Activated CD4-positive, alpha-beta T cell treated with anti-CD3 and anti-CD28 coated beads, Interleukin-2, amount 50 U/mL, for 1 hour (primary cell): ENCODE measurements at regions not wholly inside any gene's neighbourhood (a gene's known extent, or its start where the extent isn't known, plus 50 kb on each side); places are given as distances from the start of the nearest gene placed in this dataset.
"Not testable (repeated sequence)": the region's sequence is repeated elsewhere in the genome, so short reads cannot be mapped to it uniquely, and the experiment has no call there.

ENCODE experiments used
- DNase-seq: peaks from one replicate; pipeline ENCODE4 v3.0.0-alpha.2; 2020

GRCh38 chr5:88092358-88092757 is 176.3 kb downstream of the TMEM161B start:
- DNase-seq: no peak

DNA sequence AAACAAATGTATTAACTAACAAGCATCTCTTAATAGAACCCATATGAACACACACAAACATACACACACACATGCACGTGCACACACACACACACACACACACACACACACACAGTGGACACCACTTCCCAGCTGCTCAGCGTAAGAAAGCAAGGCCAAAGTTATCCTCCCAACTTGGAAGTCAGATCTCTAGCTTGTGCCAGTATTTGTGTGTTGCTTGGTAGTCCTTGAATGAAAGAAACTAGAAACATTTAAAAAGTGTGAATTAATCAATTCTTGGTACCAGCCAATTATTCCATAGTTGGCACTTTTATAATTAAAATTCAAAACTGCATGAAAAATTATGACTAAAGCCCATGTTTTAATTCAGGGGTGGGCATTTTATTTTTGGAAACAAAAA is 178.1 kb downstream of the TMEM161B start:
- DNase-seq: no peak

DNA sequence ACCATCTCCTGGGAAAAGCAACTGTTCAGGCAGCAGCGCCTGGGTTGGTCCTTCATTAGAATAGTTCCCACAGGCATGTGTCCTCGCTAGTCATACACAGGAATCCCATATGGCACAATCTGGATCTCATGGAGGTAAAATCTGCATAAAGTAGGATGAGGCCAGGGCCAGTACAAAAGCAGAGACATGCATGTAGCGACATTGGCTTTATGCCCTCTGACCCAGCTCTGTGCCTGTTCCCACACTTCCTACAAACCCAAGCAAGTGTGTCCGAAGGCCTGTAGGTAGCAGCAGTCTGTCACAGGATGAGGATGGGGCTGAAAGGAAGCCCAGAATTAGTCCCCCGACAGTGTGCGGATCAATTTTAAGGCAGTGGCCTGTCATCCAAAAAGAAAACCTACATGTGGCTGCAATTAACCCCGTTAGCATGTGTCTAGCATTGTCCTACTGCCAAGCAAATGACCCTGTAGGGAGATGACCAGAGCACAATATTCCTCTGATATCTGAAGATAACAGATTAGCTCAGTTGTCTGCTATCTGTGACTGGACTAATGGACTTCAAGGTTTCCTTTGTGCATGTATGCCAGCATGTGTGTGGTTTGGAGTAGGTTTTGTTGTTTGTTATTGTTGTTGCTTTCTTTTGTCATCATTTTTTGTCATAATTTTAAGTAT is 178.8 kb downstream of the TMEM161B start:
- no peak for DNase-seq

DNA sequence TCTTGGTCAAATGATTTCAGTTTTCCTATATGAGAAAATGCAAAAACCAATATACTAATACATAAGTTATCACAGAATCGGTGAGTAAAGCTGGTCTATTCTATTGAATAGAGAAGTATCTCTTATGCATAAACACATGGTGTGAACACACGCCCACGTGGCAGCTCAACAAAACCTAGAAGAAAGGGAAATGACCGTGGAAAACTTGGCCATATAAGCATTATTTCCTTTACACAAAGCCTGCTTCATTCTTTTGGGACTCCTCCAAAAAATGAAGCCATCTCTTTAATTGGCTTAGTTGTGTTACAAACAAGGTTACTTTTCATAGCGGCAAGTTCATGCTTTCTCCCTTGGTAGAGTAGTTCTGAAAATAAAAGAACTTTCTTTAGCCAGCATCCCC is 183.2 kb downstream of the TMEM161B start:
- DNase-seq: no peak

DNA sequence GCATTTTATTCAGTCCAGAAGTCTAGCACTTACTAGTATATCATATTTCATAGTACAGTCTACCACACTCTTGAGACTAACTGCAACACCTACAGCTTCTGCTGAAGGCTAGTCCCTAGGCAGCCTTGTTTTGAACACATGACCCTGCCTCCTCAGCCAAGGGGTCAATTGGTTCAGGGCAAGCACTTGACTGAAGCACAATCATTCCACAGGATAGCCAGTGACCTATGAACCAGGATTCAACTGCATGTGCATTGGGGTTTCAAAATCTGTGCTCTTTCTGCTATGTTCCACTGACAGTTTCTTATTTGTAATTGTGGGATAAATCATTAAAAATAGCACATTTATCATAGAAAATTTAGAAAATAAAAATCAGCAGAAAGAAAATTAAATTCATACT is 186.8 kb downstream of the TMEM161B start:
- DNase-seq: no peak

DNA sequence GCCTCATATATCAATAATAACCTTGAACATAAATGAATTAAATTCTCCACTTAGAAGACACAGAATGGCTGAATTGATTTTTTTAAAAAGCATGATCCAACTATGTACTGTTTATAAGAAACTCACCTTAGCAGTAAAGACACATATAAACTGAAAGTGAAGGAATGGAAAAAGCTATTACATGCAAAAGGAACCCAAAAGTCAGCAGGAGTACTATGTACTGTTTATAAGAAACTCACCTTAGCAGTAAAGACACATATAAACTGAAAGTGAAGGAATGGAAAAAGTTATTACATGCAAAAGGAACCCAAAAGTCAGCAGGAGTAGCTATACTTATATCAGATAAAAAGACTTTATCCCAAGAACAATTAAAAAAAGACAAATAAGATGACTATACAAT is 204.8 kb downstream of the TMEM161B start:
- DNase-seq: no peak

DNA sequence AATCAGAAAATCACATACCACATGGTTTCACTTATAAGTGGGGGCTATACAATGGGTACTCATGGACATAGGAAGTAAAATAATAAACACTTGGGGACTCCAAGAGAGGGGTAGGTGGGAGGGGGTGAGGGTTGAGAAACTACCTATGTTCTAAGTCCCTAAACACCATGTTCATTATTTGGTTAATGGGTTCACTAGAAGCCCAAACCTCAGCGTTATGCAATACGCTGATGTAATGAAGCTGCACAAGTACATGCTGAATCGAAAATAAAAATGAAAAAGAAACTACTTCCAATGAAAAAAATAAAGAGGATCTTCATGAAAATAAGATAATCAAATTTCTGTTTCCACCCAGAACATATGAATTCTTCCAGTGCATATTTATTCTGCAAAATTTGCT is 208.5 kb downstream of the TMEM161B start:
- no peak for DNase-seq

DNA sequence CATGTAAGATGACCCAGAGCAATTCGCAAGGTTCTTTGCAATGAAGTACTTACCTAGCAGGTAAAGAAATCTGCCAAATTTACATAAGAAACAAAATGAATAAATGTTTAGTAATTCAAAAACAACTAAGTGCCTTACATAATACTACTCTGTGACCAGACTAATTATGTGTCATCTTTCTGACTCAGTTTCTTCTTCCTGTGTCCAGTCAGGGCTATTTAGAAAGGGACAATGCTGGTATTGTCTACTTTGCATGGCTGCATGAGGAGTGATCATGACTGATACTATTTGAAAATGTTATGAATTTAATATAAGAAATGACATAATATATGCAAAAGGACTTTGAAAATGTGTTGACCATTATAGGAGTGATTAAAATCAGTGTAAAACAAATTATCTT is 210.0 kb downstream of the TMEM161B start:
- DNase-seq: no peak

- not testable (repeated sequence) for DNase-seq
Observed at GRCh38 chr5:88052468-88052867, 216.2 kb downstream of the TMEM161B start.

- DNase-seq: no peak
Observed at GRCh38 chr5:88051148-88051547, 217.5 kb downstream of the TMEM161B start.

- DNase-seq: no peak
Observed at GRCh38 chr5:88049737-88050136, 218.9 kb downstream of the TMEM161B start.

- DNase-seq: no peak
Observed at GRCh38 chr5:88049156-88049555, 219.5 kb downstream of the TMEM161B start.

GRCh38 chr5:88045931-88046461 is 222.6 kb downstream of the TMEM161B start:
- DNase-seq: no peak

GRCh38 chr5:88045165-88045564 is 223.5 kb downstream of the TMEM161B start:
- DNase-seq: no peak

DNA sequence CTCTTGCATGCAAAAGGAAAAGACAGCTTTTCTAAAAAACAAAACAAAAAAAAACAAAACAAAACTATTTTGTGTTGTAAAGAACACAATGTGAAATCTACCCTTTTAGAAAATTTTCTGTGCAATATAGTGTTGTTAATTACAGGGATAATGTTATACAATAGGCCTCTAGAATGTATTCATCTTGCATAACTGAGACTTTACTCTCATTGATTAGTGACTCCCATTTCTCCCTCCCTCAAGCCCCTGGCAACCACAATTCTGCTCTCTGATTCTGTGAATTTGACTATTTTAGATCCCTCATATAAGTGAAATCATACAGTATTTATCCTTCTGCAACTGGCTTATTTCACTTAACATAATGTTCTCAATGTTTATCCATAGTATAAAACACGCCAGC is 234.1 kb downstream of the TMEM161B start:
- DNase-seq: no peak

GRCh38 chr5:88033191-88033590 is 235.5 kb downstream of the TMEM161B start:
- no peak for DNase-seq

GRCh38 chr5:88029011-88029410 is 239.6 kb downstream of the TMEM161B start:
- DNase-seq: no peak

DNA sequence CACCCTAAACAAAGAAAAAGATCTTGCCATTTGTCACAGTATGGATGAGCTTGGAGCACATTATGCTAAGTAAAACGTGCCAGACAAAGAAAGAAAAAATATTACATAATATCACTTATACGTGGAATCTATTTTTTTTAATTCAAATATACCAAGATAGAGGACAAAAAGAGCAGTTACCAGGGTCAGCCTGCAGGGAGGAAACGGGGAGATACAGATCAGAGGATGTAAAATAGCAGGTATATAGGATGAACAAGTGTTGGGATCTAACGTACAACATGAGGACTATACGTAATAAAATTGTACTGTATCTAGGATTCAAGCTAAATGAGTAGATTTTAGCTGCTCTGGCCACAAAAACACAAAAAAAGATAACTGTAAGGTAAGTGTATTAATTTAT is 247.5 kb downstream of the TMEM161B start:
- no peak for DNase-seq

GRCh38 chr5:88014984-88015383 is 253.7 kb downstream of the TMEM161B start:
- DNase-seq: not testable (repeated sequence)

DNA sequence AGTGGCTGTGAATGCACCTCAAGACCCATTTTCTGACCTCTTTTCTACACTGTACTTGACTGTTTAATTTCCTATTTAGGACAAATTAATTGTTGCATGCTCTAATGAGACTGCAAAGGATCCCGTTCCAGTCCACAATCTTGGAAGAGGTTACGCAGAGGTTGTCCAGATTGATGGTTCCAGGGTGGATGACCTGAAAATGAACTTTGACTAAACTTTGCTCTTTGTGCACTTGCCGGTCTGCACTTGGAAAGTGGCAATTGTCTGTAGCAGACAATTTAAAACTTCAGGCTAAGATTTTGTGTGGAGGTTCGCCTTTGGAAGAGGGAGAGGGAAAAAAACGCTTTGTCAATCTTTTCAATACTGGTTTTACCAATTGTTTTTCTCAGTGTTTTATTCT is 267.8 kb downstream of the TMEM161B start:
- DNase-seq: no peak

GRCh38 chr5:87997662-87998061 is 271.0 kb downstream of the TMEM161B start:
- no peak for DNase-seq

DNA sequence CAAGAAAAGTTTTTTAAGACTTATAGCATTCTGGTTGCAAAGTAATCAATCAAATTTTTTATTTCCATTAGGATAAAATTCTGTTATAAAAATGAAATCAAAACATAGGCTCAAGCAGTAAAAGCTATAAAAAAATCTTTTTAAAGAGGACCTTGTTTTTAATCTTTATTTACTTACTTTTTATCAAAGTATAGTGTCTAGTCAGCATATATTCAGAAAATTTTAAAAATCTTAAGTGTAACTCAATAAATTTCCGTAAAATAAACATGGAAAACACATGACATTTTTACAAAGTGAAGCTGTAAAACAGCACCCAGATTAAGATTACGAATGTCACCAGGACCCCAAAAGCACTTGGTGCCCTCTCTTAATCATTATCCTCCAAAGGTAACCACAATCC is 302.4 kb downstream of the TMEM161B start:
- DNase-seq: no peak

DNA sequence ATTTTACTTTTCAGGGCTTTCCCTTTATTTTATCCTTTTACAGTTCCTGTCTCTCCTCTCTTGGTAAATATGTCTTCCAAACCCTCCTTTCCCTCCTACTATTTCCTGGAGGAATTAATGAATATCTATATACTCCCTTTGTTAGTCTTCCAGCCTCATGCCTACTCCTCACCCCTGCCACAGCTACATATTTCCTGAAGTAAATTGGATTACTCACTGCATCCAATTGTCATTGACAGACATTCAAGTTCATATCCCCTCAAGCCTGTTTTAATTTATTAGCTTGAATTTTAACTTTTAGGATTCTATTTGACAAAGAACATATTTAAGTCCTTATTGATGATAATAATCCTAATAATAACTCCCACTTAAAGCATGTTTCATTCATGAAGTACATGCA is 314.5 kb downstream of the TMEM161B start:
- DNase-seq: no peak

DNA sequence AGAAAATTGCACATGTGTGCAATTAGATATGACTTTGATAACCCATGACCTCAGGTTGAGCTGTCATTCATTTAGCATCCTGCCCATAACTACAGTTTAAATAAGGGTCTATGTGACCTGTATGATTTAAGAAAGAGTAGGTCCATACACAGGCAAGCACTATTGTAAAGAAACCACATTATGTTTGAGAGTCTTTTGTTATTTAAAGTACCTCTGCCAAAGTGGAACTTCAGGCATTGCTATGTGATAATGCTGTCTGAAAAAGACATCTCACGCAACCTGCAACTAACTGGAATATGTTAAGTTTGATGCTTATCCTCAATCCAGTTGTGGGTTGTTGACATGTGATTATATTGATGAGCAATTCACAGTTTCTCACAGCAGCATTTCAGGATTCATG is 317.0 kb downstream of the TMEM161B start:
- DNase-seq: no peak
